B cell (primary cell): ENCODE measurements at regions not wholly inside any gene's neighbourhood (a gene's known extent, or its start where the extent isn't known, plus 50 kb on each side); places are given as distances from the start of the nearest gene placed in this dataset.

Experiments
- ATAC-seq: fragments of 200-7000 bp; cut with Tn5 transposase; one replicate; pipeline ENCODE4 v1.10.0; 2021; ENCODE audit warnings: low read depth, mild to moderate bottlenecking, moderate number of reproducible peaks, moderate library complexity
- CTCF ChIA-PET: fragments of 350-600 bp; sonication (Branson Sonifier 250); formaldehyde crosslinking; loops from one replicate; lab custom pipeline; 2021; ENCODE audit warnings: antibody characterized with exemption, inconsistent platforms; lab: Charles Lee
- POLR2A ChIA-PET: fragments of 350-600 bp; sonication (Branson Sonifier 250); formaldehyde crosslinking; loops from one replicate; lab custom pipeline; 2021; ENCODE audit warnings: antibody characterized with exemption; lab: Charles Lee
- DNase-seq: peaks from one replicate; pipeline ENCODE4 v3.0.0; 2013
- H2AFZ ChIP-seq: 2 replicates; pipeline ENCODE4 v1.6.1; 2012; ENCODE audit warnings: mild to moderate bottlenecking, low read depth, low read length; ENCODE audit not compliant: insufficient read depth, poor library complexity, severe bottlenecking
- H3K27ac ChIP-seq, 2 donors: 1 replicate in 1 of 2; 2 replicates in 1 of 2; pipeline ENCODE4 v1.5.1; 2012 to 2013; ENCODE audit warnings: low read length in 2 of 2, mild to moderate bottlenecking in 2 of 2, moderate library complexity in 1 of 2
- H3K27me3 ChIP-seq, 4 experiments: fragments of 200-600 bp in 1 of 4; sonication (generic) in 1 of 4; replicated peaks in 1 of 4; 1 replicate in 2 of 4; 2 replicates in 2 of 4; pipeline versions ENCODE4 v1.6.1 to v1.7.0; 2013 to 2016; ENCODE audit warnings: low read length in 3 of 4, mild to moderate bottlenecking in 2 of 4, mixed read lengths in 1 of 4, moderate library complexity in 1 of 4; ENCODE audit not compliant: insufficient read depth in 4 of 4, control insufficient read depth in 3 of 4; ENCODE audit errors: control extremely low read depth in 1 of 4
- H3K36me3 ChIP-seq, 2 experiments: replicated peaks in 1 of 2; 1 replicate in 1 of 2; 2 replicates in 1 of 2; pipeline versions ENCODE4 v1.6.1 to v1.7.1; 2013; ENCODE audit warnings: low read length in 1 of 2; ENCODE audit not compliant: insufficient read depth in 2 of 2, control insufficient read depth in 1 of 2; ENCODE audit errors: control extremely low read depth in 1 of 2, extremely low read depth in 1 of 2
- H3K4me1 ChIP-seq, 2 donors: fragments of 200-600 bp in 1 of 2; sonication (generic) in 1 of 2; 1 replicate in 1 of 2; 2 replicates in 1 of 2; pipeline versions ENCODE4 v1.5.1 to v1.6.1; 2013 to 2017; ENCODE audit warnings: low read length in 2 of 2; ENCODE audit not compliant: control insufficient read depth in 2 of 2, insufficient read depth in 2 of 2
- H3K4me2 ChIP-seq: replicated peaks from 2 replicates; pipeline ENCODE3; 2012; ENCODE audit warnings: mild to moderate bottlenecking, low read depth, low read length; ENCODE audit not compliant: poor library complexity, severe bottlenecking
- H3K4me3 ChIP-seq, 5 experiments: fragments of 200-600 bp in 1 of 5; sonication (generic) in 1 of 5; 1 replicate in 3 of 5; 2 replicates in 2 of 5; pipeline versions ENCODE4 v1.5.1 to v1.7.0; 2011 to 2016; ENCODE audit warnings: low read length in 4 of 5, mild to moderate bottlenecking in 4 of 5, low read depth in 2 of 5, control low read depth in 1 of 5, moderate library complexity in 1 of 5; ENCODE audit not compliant: insufficient read depth in 1 of 5; ENCODE audit errors: control extremely low read depth in 1 of 5, extremely low read depth in 1 of 5
- H3K79me2 ChIP-seq: fragments of 200-600 bp; sonication (generic); one replicate; pipeline ENCODE4 v1.6.0; 2016; ENCODE audit warnings: low read length; ENCODE audit not compliant: control insufficient read depth, insufficient read depth
- H3K9ac ChIP-seq: fragments of 200-600 bp; sonication (generic); 2 replicates; pipeline ENCODE4 v1.6.1; 2017; ENCODE audit warnings: mild to moderate bottlenecking, low read length, moderate library complexity
- H3K9me3 ChIP-seq, 3 donors: one replicate each; pipeline versions ENCODE4 v1.6.1 to v1.7.1; 2013; ENCODE audit warnings: low read length in 2 of 3; ENCODE audit not compliant: control insufficient read depth in 2 of 3, insufficient read depth in 1 of 3; ENCODE audit errors: control extremely low read depth in 1 of 3
- H4K20me1 ChIP-seq: 2 replicates; pipeline ENCODE4 v1.6.0; 2012; ENCODE audit warnings: mild to moderate bottlenecking, low read length; ENCODE audit not compliant: insufficient read depth, control insufficient read depth, poor library complexity, severe bottlenecking
- H3K27ac Mint-ChIP-seq: one replicate; pipeline ENCODE4 v1.8.0; 2021; ENCODE audit warnings: mixed read lengths
- H3K27me3 Mint-ChIP-seq: one replicate; pipeline ENCODE4 v1.8.0; 2021; ENCODE audit warnings: mixed read lengths
- H3K4me1 Mint-ChIP-seq: one replicate; pipeline ENCODE4 v1.8.0; 2021; ENCODE audit warnings: mixed read lengths
- H3K4me3 Mint-ChIP-seq: one replicate; pipeline ENCODE4 v1.8.0; 2021; ENCODE audit warnings: mixed read lengths
- H3K9me3 Mint-ChIP-seq: one replicate; pipeline ENCODE4 v1.8.0; 2022; ENCODE audit warnings: mixed read lengths; ENCODE audit not compliant: insufficient read depth
- CTCF ChIP-seq: fragments of 200-600 bp; IDR thresholded peaks from one replicate; pipeline ENCODE4 v1.8.0; 2022; ENCODE audit warnings: antibody characterized with exemption, mild to moderate bottlenecking
- EZH2 ChIP-seq: IDR thresholded peaks from 2 replicates; pipeline ENCODE4 v1.6.1; 2012; ENCODE audit warnings: borderline replicate concordance, low read depth, mild to moderate bottlenecking, moderate library complexity, low read length; ENCODE audit not compliant: insufficient read depth, poor library complexity, severe bottlenecking
- WGBS: methylation state at CpG from one replicate; pipeline ENCODE4 v1.1.5; 2013; ENCODE audit warnings: missing lambda C conversion rate; ENCODE audit not compliant: insufficient coverage; 5-methylcytosine and 5-hydroxymethylcytosine counted together
- intact Hi-C: fragments of 100-400 bp; cut with micrococcal nuclease; formaldehyde crosslinking; loops from one replicate; pipeline ENCODE4 v1.10.0; 2022

DNA sequence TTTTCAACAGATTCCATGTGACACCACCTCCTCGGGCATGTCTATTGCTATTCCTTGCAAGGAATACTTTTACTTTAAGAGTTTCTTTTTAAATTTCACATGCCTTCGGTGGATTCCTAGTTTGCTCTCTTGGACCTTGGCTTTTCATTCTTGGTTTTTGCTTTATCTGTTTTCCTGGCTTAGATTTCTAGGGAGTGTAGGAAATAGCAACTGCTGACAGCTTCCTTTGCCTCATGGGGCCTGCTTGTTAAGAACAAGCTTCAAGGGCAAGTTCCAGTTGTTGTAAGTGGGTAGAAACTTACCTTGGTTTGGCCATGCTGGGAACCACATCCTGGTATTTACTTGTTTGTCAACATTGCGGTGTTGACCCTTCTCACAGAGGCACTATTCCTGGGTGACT lies 348.5 kb downstream of the DMAC1 start:
- DNase-seq (no peak), ATAC-seq (no peak)
- Histone ChIP-seq H2AFZ (no peak overlapping the region), H3K4me3 (no peak overlapping the region), H3K4me1 (no peaks in the 10 kb centered on the region), H3K36me3 (no peaks in the 10 kb centered on the region), H3K79me2 (no peaks in the 10 kb centered on the region), H3K9me3 (peaks cover 0 to 2% (median 0%) of the 10 kb centered on the region in 3 donors), H3K27ac (no peak overlapping the region), H4K20me1 (no peaks in the 10 kb centered on the region), H3K4me2 (no peak overlapping the region), H3K9ac (no peak overlapping the region), H3K27me3 (no peaks in the 10 kb centered on the region)
- intact Hi-C loops: no loop called here
- TF ChIP-seq CTCF (no peak), EZH2 (no peak)
- no peaks in the 10 kb centered on the region for H3K4me1 Mint-ChIP-seq
- no peaks in the 10 kb centered on the region for H3K27me3 Mint-ChIP-seq
- ChIA-PET CTCF (no interaction called here), POLR2A (no interaction called here)
- no CpG with 5 or more reads among the region's 3 CpGs for WGBS
- no peak overlapping the region for H3K27ac Mint-ChIP-seq
- H3K9me3 Mint-ChIP-seq: no peaks in the 10 kb centered on the region
- H3K4me3 Mint-ChIP-seq: no peak overlapping the region

DNA sequence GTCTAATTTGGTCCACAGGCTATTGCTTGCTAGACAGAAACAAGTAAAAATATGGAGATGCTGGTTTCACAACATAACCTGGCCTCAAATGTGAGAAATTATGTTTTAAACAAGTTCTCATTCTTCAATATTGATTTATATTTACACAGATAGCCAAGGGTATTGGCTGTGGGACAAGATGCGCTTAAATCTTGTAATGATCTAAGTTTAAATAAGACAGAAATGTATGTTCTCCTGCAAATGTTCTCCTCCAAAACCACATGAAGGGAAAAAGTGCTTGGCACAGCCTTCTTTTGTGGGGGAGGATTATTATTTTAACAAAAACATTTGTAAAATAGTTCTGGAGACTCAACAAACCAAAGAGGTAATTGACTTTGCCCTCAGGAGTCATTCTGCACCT lies 356.0 kb downstream of the DMAC1 start:
- Histone ChIP-seq H3K9me3 (no peaks in the 10 kb centered on the region), H3K4me3 (no peak overlapping the region), H3K4me2 (no peak overlapping the region), H3K27ac (no peak overlapping the region), H3K36me3 (no peaks in the 10 kb centered on the region), H3K4me1 (no peaks in the 10 kb centered on the region), H2AFZ (no peak overlapping the region), H3K79me2 (no peaks in the 10 kb centered on the region), H4K20me1 (no peaks in the 10 kb centered on the region), H3K9ac (no peak overlapping the region), H3K27me3 (no peaks in the 10 kb centered on the region)
- Mint-ChIP-seq H3K4me3 (no peak overlapping the region), H3K27ac (no peak overlapping the region), H3K4me1 (no peaks in the 10 kb centered on the region), H3K27me3 (peaks cover 6% of the 10 kb centered on the region), H3K9me3 (no peaks in the 10 kb centered on the region)
- TF ChIP-seq EZH2 (no peak), CTCF (no peak)
- POLR2A ChIA-PET: no interaction called here
- ATAC-seq (no peak), DNase-seq (no peak)
- CTCF ChIA-PET: no interaction called here
- no CpG with 5 or more reads among the region's 1 CpG for WGBS
- intact Hi-C loops: no loop called here
